Adipocyte (in vitro differentiated cells): ENCODE measurements at regions not wholly inside any gene's neighbourhood (a gene's known extent, or its start where the extent isn't known, plus 50 kb on each side); places are given as distances from the start of the nearest gene placed in this dataset.

Experiments used
- DNase-seq: peaks from one replicate; pipeline ENCODE4 v3.0.0-alpha.2; 2015; ENCODE audit warnings: low read depth
- H3K27me3 ChIP-seq: replicated peaks from 2 replicates; pipeline ENCODE4 v1.7.0; 2013; ENCODE audit warnings: mild to moderate bottlenecking, low read length, moderate library complexity; ENCODE audit not compliant: control insufficient read depth, insufficient read depth
- H3K36me3 ChIP-seq: 2 replicates; pipeline ENCODE4 v1.7.0; 2013; ENCODE audit warnings: low read length, mild to moderate bottlenecking, moderate library complexity; ENCODE audit not compliant: control insufficient read depth, insufficient read depth, severe bottlenecking
- H3K4me1 ChIP-seq: 2 replicates; pipeline ENCODE4 v1.7.0; 2013; ENCODE audit warnings: mild to moderate bottlenecking, low read length, moderate library complexity; ENCODE audit not compliant: control insufficient read depth, insufficient read depth
- H3K4me3 ChIP-seq: 2 replicates; pipeline ENCODE4 v1.7.0; 2013; ENCODE audit warnings: mild to moderate bottlenecking, low read length, moderate library complexity
- H3K9ac ChIP-seq: 2 replicates; pipeline ENCODE4 v1.7.0; 2013; ENCODE audit warnings: mild to moderate bottlenecking, low read length, moderate library complexity
- H3K9me3 ChIP-seq: 2 replicates; pipeline ENCODE4 v1.7.0; 2013; ENCODE audit warnings: mild to moderate bottlenecking, low read length, moderate library complexity; ENCODE audit not compliant: control insufficient read depth

GRCh38 chr21:27691516-27691915, 724.6 kb upstream of the ADAMTS5 start:
- Histone ChIP-seq H3K9me3 (peaks cover 5% of the 10 kb centered on the region), H3K27me3 (no peaks in the 10 kb centered on the region), H3K9ac (no peak overlapping the region), H3K4me1 (peaks cover 9% of the 10 kb centered on the region), H3K36me3 (no peaks in the 10 kb centered on the region), H3K4me3 (no peak overlapping the region)
- DNase-seq: no peak

GRCh38 chr21:27691006-27691405, 724.1 kb upstream of the ADAMTS5 start:
- Histone ChIP-seq H3K36me3 (no peaks in the 10 kb centered on the region), H3K4me3 (no peak overlapping the region), H3K27me3 (no peaks in the 10 kb centered on the region), H3K9ac (no peak overlapping the region), H3K4me1 (peaks cover 9% of the 10 kb centered on the region), H3K9me3 (peaks cover 5% of the 10 kb centered on the region)
- no peak for DNase-seq

GRCh38 chr21:27690426-27690825, 723.5 kb upstream of the ADAMTS5 start:
- H3K36me3 ChIP-seq: no peaks in the 10 kb centered on the region
- H3K9ac ChIP-seq: no peak overlapping the region
- no peak overlapping the region for H3K4me3 ChIP-seq
- H3K4me1 ChIP-seq: peaks cover 9% of the 10 kb centered on the region
- H3K27me3 ChIP-seq: no peaks in the 10 kb centered on the region
- DNase-seq: no peak
- peaks cover 5% of the 10 kb centered on the region for H3K9me3 ChIP-seq

GRCh38 chr21:27688773-27689172, 721.9 kb upstream of the ADAMTS5 start:
- peaks cover 9% of the 10 kb centered on the region for H3K4me1 ChIP-seq
- no peak overlapping the region for H3K9ac ChIP-seq
- H3K4me3 ChIP-seq: no peak overlapping the region
- peaks cover 5% of the 10 kb centered on the region for H3K9me3 ChIP-seq
- DNase-seq: no peak
- H3K36me3 ChIP-seq: no peaks in the 10 kb centered on the region
- no peaks in the 10 kb centered on the region for H3K27me3 ChIP-seq

- Histone ChIP-seq H3K36me3 (no peaks in the 10 kb centered on the region), H3K9ac (no peak overlapping the region), H3K4me3 (no peak overlapping the region), H3K4me1 (peaks cover 14% of the 10 kb centered on the region), H3K9me3 (peaks cover 1% of the 10 kb centered on the region), H3K27me3 (no peaks in the 10 kb centered on the region)
- DNase-seq: no peak
Measured at GRCh38 chr21:27683292-27683691, 716.4 kb upstream of the ADAMTS5 start.

GRCh38 chr21:27681841-27682240, 715.0 kb upstream of the ADAMTS5 start:
- Histone ChIP-seq H3K4me3 (no peak overlapping the region), H3K4me1 (peaks cover 14% of the 10 kb centered on the region), H3K27me3 (no peaks in the 10 kb centered on the region), H3K36me3 (no peaks in the 10 kb centered on the region), H3K9me3 (no peaks in the 10 kb centered on the region), H3K9ac (no peak overlapping the region)
- no peak for DNase-seq

GRCh38 chr21:27681038-27681437, 714.1 kb upstream of the ADAMTS5 start:
- no peaks in the 10 kb centered on the region for H3K27me3 ChIP-seq
- no peak for DNase-seq
- no peak overlapping the region for H3K4me3 ChIP-seq
- peaks cover 14% of the 10 kb centered on the region for H3K4me1 ChIP-seq
- H3K9ac ChIP-seq: no peak overlapping the region
- H3K36me3 ChIP-seq: no peaks in the 10 kb centered on the region
- no peaks in the 10 kb centered on the region for H3K9me3 ChIP-seq

GRCh38 chr21:27680181-27680580, 713.3 kb upstream of the ADAMTS5 start:
- H3K4me1 ChIP-seq: peaks cover 17% of the 10 kb centered on the region
- no peak for DNase-seq
- H3K9me3 ChIP-seq: no peaks in the 10 kb centered on the region
- no peaks in the 10 kb centered on the region for H3K36me3 ChIP-seq
- H3K9ac ChIP-seq: no peak overlapping the region
- H3K4me3 ChIP-seq: no peak overlapping the region
- no peaks in the 10 kb centered on the region for H3K27me3 ChIP-seq

- DNase-seq: no peak
- Histone ChIP-seq H3K27me3 (no peaks in the 10 kb centered on the region), H3K9me3 (no peaks in the 10 kb centered on the region), H3K4me1 (peaks cover 32% of the 10 kb centered on the region), H3K36me3 (no peaks in the 10 kb centered on the region), H3K4me3 (no peak overlapping the region), H3K9ac (no peak overlapping the region)
Measured at GRCh38 chr21:27678511-27678910, 711.6 kb upstream of the ADAMTS5 start.

- H3K4me3 ChIP-seq: no peak overlapping the region
- H3K9me3 ChIP-seq: no peaks in the 10 kb centered on the region
- no peak for DNase-seq
- H3K9ac ChIP-seq: no peak overlapping the region
- H3K4me1 ChIP-seq: peaks cover 32% of the 10 kb centered on the region
- no peaks in the 10 kb centered on the region for H3K27me3 ChIP-seq
- no peaks in the 10 kb centered on the region for H3K36me3 ChIP-seq
Measured at GRCh38 chr21:27677546-27677945, 710.7 kb upstream of the ADAMTS5 start.

GRCh38 chr21:27675306-27675705, 708.4 kb upstream of the ADAMTS5 start:
- Histone ChIP-seq H3K36me3 (no peaks in the 10 kb centered on the region), H3K9me3 (no peaks in the 10 kb centered on the region)
- DNase-seq: no peak

GRCh38 chr21:27674041-27674615, 707.2 kb upstream of the ADAMTS5 start:
- peak; percentile 67 for DNase-seq
- H3K27me3 ChIP-seq: no peaks in the 10 kb centered on the region
- H3K4me3 ChIP-seq: no peak overlapping the region
- peaks cover 23% of the 10 kb centered on the region for H3K4me1 ChIP-seq
- H3K9ac ChIP-seq: no peak overlapping the region
- no peaks in the 10 kb centered on the region for H3K36me3 ChIP-seq
- H3K9me3 ChIP-seq: no peaks in the 10 kb centered on the region

More at GRCh38 chr21:27675306-27675705, 708.4 kb upstream of the ADAMTS5 start:
- Histone ChIP-seq H3K4me1 (peaks cover 23% of the 10 kb centered on the region), H3K9ac (no peak overlapping the region), H3K4me3 (no peak overlapping the region), H3K27me3 (no peaks in the 10 kb centered on the region)
